Epithelial cell of esophagus (primary cell): ENCODE measurements at regions not wholly inside any gene's neighbourhood (a gene's known extent, or its start where the extent isn't known, plus 50 kb on each side); places are given as distances from the start of the nearest gene placed in this dataset.

Experiments used
- DNase-seq: peaks from one replicate; pipeline ENCODE4 v3.0.0; 2010; ENCODE audit warnings: low read depth
- H3K4me3 ChIP-seq: 2 replicates; pipeline ENCODE4 v1.5.1; 2011; ENCODE audit warnings: mild to moderate bottlenecking, low read length, control low read depth
- TF ChIP-seq, protein P1 (sequence below): IDR thresholded peaks from 2 replicates; pipeline ENCODE4 v1.5.1; 2011; ENCODE audit warnings: low read depth, mild to moderate bottlenecking, low read length, control low read depth, inconsistent platforms; ENCODE audit not compliant: insufficient read depth; ENCODE audit errors: missing control alignments

DNA sequence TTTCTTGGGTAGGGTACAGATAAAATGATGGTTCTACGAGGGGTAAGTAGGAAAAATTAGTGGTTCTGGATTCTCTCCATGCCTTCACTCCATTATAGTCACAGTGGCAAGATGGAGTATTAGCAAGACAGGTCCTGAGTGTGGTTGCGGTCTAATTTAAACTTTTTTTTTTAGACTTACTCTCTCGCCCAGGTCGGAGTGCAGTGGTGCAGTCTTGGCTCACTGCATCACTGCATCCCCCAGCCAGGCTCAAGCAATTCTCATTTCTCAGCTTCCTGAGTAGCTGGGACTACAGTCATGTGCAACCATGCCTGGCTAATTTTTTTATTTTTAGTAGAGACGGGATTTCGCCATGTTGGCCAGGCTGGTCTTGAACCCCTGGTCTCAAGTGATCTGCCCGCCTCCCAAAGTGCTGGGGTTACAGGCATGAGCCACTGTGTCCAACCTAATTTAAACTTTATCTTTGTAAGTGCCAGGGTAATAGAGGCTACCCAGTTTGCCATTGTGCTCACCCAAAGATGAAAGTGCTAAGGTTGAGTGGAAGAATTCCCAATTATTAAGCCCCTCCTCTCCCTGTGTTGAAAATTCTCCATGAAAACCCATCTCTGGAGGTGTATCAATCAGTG is 135.6 kb downstream of the TM9SF2 start:
- no peak overlapping the region for H3K4me3 ChIP-seq
- DNase-seq = no peak
- TF ChIP-seq, protein P1, sequence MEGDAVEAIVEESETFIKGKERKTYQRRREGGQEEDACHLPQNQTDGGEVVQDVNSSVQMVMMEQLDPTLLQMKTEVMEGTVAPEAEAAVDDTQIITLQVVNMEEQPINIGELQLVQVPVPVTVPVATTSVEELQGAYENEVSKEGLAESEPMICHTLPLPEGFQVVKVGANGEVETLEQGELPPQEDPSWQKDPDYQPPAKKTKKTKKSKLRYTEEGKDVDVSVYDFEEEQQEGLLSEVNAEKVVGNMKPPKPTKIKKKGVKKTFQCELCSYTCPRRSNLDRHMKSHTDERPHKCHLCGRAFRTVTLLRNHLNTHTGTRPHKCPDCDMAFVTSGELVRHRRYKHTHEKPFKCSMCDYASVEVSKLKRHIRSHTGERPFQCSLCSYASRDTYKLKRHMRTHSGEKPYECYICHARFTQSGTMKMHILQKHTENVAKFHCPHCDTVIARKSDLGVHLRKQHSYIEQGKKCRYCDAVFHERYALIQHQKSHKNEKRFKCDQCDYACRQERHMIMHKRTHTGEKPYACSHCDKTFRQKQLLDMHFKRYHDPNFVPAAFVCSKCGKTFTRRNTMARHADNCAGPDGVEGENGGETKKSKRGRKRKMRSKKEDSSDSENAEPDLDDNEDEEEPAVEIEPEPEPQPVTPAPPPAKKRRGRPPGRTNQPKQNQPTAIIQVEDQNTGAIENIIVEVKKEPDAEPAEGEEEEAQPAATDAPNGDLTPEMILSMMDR = no peak

DNA sequence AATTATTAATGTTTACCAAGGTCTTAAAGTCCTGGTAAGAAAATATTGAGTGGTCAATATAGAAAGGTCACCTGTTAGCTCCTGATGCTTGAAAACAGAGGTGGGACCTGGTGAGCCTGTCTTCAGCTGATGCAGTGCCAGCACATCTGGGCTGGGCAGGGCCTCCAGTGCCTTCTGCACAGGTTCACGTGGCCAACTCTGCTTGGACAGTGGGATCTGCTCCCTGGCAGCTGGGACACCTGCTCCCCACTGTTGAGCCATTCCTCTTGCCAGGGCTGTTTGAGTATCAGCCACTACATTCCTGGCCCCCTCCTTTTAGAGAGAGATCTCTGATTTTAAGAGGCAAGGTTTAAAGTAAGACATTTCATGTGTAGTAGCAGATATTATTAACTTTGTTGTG is 135.0 kb downstream of the TM9SF2 start:
- no peak for DNase-seq
- TF ChIP-seq, protein P1 = no peak

DNA sequence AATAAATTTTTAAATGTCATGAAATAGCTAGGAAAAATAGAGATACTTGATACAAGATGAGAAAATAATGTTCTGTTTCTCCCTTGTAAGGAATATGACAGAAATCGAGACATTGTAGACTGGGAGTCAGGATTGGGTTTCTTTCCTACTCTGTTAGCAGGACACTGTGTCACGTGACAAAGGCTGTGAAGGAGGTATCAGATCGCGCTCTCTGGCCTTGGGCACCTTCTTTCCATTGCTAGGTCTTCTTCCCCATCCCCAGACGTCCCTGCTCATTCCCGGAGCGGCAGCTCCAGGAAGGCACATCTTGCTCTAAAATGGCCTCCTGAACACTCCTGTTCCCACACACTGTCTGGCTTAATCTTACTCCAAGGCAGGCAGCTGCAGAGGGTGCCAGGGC is 133.4 kb downstream of the TM9SF2 start:
- no peak for DNase-seq
- TF ChIP-seq, protein P1 = no peak
- H3K4me3 ChIP-seq = no peak overlapping the region

More for the DNA sequence above, 135.0 kb downstream of the TM9SF2 start:
- H3K4me3 ChIP-seq = no peak overlapping the region

DNA sequence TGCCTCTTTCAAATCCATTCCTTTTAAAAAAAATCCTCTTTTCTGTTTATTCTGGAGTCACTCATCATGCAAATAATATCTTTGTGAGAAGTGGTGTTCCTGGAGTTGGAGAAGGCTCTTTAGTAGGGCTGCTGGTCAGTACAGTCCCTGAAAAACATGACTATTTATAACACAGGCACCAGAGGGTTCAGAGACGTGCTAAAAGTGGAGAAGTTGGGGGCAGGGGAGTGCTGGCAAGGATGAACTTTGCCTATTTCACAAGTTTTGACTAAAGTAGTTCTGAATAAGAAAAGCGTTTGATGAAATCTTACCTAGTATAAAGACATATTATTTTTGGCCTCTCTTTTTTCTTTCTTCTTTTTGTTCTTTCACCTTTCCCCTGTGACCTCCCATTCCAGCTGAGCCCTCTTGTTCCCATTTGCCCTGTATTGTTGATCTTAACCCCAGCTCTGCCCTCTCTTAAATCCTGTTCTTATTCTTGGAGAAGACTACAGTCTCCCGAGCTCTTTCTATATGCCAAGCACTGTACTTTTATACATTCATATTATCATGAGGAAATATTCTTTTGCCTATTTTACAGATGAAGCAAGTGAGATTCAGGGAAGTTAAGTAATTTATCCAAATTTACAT is 129.1 kb downstream of the TM9SF2 start:
- no peak overlapping the region for H3K4me3 ChIP-seq
- DNase-seq = no peak
- TF ChIP-seq, protein P1 = no peak

DNA sequence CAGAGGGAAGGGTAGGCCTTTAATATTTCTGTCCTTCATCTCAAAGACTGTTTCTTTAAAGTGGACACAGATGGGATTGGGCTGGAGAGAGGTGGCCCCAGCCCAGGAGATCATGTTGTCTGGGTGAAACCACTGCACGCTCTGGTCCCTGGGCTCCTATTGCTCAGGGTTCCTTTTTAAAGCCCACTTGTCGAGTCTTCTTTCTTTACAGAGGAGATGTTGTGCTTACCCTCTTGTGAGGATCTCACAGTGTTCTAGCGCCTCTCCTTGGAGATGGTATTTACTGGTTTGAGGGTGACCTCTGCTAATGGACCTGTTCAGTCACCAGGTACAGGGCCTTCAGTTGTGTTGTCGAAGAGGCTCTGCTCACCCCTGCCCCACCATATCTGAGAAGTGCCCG is 128.4 kb downstream of the TM9SF2 start:
- DNase-seq = no peak
- TF ChIP-seq, protein P1 = no peak
- H3K4me3 ChIP-seq = no peak overlapping the region

DNA sequence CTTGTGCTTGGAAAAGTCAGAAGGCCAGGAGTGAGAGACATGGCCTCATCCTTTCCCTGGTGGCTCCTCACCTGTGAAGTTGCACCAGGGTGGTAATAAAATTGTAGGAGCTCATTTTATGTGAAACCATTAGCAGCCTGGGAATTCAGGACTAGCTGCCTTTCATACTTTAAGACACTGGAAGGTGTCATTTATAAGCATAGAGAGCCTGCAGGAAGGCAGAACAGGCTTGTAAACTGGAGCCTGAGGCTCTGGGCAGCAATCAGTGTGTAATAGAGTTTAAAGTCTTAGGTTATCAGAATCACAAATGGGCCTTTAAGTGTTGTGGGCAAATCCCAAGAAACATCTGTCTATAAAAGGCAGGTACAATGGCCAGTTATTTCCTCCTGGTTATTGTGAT is 127.2 kb downstream of the TM9SF2 start:
- TF ChIP-seq, protein P1 = no peak
- DNase-seq = no peak
- H3K4me3 ChIP-seq = no peak overlapping the region
